HG03342 (cell line): ENCODE measurements at regions not wholly inside any gene's neighbourhood (a gene's known extent, or its start where the extent isn't known, plus 50 kb on each side); places are given as distances from the start of the nearest gene placed in this dataset.
"Not testable (repeated sequence)": the region's sequence is repeated elsewhere in the genome, so short reads cannot be mapped to it uniquely, and the experiment has no call there.

Source experiments
- ATAC-seq: cut with Tn5 transposase; IDR thresholded peaks from one replicate; pipeline ENCODE4 v1.9.1; 2021; ENCODE audit warnings: mild to moderate bottlenecking, moderate library complexity; ENCODE audit not compliant: unreplicated experiment

- ATAC-seq: no peak
These were observed 253.1 kb upstream of the POM121L12 start for GRCh38 chr7:52782348-52782747.

GRCh38 chr7:52781250-52781649 is 254.2 kb upstream of the POM121L12 start:
- no peak for ATAC-seq

DNA sequence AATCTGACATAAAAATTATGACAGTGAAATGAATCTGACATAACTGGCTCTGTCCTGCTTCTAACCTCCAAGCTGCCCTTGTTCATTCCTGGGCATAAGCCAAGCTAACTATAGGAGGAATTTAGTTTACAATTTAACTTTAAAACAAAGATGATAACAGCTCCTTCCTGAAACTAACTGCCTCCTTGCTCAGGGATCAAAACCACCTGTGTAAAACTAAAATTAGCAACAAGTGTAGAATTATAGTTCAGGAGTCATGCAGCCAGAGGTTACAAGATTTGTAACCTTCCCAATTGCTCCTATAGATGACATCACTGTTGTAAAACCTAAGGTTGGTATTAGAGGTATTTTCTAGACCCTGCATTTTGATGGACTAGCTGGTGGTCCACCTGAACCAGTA is 256.4 kb upstream of the POM121L12 start:
- no peak for ATAC-seq

- ATAC-seq: no peak
These were observed 258.2 kb upstream of the POM121L12 start for GRCh38 chr7:52777051-52777822.

DNA sequence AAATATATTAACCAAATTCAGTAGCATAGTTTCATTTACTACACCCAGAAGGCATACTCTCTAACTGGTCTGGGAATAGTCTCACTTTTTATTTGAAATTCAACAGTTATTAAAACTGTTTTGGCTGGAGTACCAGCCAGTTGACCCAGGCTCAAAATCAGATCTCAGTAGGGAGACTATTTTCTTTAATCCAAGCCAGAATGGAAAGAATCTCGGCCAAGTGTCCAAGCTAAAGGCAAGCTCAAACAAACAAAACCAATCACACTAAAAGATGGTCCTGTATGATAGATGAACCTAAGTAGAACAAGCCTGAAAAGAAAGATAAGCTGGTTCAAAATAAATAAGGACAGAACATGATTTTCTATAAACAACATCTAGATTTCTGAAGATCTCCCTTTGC is 259.6 kb upstream of the POM121L12 start:
- ATAC-seq: no peak

- ATAC-seq: no peak
These were observed 264.3 kb upstream of the POM121L12 start for GRCh38 chr7:52771177-52771576.

DNA sequence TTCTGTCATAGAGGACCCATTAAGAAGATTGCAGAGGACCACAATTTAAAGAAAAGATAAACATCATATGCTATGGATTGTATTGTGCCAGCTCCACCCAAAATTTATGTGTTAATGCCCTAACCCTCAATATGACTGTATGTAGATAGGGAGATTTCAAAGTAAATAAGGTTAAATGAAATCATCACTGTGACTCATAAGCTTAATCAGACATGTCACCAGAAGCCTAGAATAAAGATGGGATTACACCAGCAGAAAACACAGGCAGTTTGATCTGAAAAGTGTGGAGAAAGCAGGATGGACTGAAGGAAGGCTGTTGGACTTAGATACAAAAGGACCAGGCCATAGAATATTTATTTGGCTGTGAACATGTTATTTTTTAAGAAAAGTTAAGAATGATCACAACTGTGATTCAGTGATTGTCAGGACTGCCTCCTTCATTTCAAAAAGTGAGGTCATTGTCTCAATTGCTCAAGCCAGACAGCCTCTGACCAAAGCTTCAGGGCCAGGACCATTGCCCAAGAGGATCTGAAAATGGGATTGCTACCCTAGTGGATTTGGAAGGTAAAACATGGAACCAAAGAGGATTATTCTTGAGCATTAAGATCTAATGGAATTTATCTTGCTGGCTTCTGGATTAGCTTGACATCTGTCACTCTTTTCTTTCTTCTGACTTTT is 270.8 kb upstream of the POM121L12 start:
- ATAC-seq: no peak

DNA sequence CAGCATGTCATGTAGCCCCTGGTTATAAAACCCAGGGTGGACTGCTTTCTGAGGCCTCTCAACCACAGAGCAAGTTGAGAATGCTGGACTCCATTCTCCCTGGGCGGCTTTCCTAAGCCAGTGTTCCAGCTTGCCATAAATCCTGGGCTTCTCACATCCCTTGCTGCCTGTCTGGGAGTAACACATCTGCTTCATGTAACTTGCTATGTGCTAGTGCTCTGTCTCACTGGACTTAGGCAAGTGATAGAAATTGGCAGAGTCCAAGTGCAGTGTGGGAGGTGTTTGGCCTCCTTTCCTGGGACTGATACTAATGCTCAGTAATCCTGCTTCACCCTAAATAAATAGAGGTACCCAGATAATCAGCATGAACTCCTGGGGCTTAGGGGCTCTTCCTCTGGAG is 277.1 kb upstream of the POM121L12 start:
- ATAC-seq: no peak

DNA sequence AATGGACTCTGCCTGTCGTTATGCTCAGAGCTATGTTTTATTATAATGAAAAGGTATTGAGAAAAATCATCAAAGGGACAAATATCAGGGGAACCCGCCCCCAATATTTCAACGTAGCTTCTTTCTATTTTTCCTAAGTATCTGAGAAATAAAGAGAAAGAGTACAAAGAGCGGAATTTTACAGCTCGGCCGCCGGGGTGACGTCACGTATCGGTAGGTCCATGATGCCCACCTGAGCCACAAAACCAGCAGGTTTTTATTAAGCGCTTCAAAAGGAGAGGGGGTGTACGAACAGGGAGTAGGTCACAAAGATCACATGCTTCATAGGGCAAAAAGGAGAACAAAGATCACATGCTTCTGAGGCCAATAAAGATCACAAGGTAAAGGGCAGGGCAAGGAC is 281.6 kb upstream of the POM121L12 start:
- ATAC-seq: no peak

DNA sequence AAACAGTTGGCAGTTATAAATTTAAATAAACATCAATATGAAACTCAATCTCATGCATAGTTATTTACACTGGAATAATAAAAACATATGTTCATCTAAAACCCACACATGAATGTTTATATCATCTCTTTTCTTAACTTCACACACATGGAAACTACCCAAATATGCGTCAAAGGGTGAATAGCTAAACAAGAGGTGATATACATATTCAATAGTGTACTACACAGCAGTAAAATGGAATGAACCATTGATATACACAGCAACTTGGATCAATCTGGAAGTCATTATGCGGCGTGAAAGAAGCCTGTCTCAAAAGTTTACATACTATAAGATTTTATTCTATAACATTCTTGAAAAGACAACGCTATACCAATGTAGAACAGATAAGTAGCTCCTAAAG is 282.5 kb upstream of the POM121L12 start:
- no peak for ATAC-seq

GRCh38 chr7:52749880-52750279 is 285.6 kb upstream of the POM121L12 start:
- ATAC-seq: no peak

GRCh38 chr7:52747817-52748216 is 287.6 kb upstream of the POM121L12 start:
- no peak for ATAC-seq

- ATAC-seq: no peak
These were observed 293.7 kb upstream of the POM121L12 start for GRCh38 chr7:52741670-52742290.

- no peak for ATAC-seq
These were observed 299.8 kb upstream of the POM121L12 start for GRCh38 chr7:52735656-52736055.

- ATAC-seq: not testable (repeated sequence)
These were observed 306.8 kb upstream of the POM121L12 start for GRCh38 chr7:52728683-52729082.

- ATAC-seq: no peak
These were observed 307.8 kb upstream of the POM121L12 start for GRCh38 chr7:52727632-52728031.

DNA sequence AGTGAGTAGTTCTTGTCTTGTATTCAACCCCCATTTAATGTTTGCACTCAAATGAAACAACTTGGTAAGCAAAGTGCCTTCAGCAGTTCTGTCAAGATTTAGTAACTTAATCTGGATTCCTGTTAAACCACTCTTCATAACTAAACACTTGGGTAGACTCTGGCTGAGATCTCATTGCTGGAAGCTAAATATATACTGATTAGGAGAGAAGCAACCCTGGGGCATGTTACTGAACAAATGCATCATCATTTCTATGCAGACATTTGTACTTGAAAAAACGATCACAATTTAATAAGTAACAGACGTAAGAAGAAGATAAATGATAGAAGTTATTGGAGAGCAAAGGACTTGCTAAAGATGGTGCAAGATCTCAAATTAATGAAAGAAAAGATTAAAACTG is 308.4 kb upstream of the POM121L12 start:
- ATAC-seq: no peak

DNA sequence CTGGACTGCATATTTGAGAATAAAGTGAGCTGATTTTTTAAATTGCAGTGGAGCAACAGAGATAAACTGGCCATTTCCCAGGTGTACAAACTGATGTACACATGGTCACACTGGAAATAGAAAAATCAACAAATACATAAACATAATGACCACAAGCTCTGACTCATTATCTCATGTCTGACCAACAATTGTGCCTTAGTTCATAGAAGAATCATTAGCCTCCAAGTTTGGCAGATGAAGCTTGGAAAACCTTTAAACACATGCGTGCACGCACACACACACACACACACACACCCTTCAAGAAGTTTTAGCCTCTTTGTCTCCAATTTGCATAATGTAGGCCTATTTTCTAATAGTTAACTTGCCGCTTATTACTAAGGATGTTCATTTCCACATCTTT is 308.9 kb upstream of the POM121L12 start:
- no peak for ATAC-seq

DNA sequence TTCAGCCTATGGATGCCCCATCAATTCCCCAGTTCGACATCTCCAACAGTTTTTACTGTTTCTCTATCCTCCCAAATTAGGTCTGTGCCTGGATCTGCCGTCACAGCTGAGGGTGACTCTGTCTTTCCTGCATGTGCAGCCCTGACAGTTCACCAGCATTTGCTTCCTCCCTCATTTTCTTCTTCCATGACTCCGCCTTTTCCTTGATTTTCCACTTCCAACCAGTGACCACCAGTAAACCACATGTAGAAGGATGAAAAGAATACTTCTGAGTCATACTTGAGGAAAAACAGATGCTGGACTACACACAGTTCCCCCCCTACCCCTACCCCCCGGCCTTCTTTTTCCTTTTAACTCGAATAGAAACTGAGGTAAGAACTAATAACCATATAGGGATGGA is 311.8 kb upstream of the POM121L12 start:
- no peak for ATAC-seq

GRCh38 chr7:52720856-52721255 is 314.6 kb upstream of the POM121L12 start:
- no peak for ATAC-seq

GRCh38 chr7:52719677-52720076 is 315.8 kb upstream of the POM121L12 start:
- no peak for ATAC-seq

DNA sequence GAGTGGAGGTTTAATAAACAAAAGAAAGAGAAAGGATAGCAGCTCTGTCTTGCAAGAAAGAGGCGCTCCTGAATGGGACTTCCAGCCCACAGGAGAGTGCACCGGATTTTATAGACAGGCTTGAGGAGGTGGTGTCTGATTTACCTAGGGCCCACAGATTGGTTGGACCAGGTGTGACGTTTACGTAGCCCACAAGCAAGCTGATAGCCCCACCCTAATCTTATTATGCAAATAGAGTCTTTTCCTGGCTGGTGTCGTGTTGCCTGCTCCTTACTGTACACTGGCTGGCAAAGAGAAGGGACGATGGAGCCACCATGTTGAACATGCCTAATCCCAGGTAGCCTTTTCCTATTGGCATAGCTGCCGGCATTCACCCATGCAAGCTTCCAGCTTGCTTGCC is 319.7 kb upstream of the POM121L12 start:
- ATAC-seq: no peak
